Fibroblast of peridontal ligament (primary cell): ENCODE measurements at regions not wholly inside any gene's neighbourhood (a gene's known extent, or its start where the extent isn't known, plus 50 kb on each side); places are given as distances from the start of the nearest gene placed in this dataset.

ENCODE experiments used
- DNase-seq: peaks from one replicate; pipeline ENCODE4 v3.0.0-alpha.2; 2010; ENCODE audit errors: extremely low read depth

GRCh38 chr22:27114186-27114585 lies 456.8 kb downstream of the MIAT start:
- no peak for DNase-seq

- no peak for DNase-seq
Observed at GRCh38 chr22:27115410-27115809, 458.0 kb downstream of the MIAT start.

- DNase-seq: peak; percentile 29
Observed at GRCh38 chr22:27115816-27116256, 458.4 kb downstream of the MIAT start.

GRCh38 chr22:27116312-27117086 lies 459.1 kb downstream of the MIAT start:
- DNase-seq: no peak

GRCh38 chr22:27120036-27120435 lies 462.6 kb downstream of the MIAT start:
- no peak for DNase-seq

GRCh38 chr22:27122574-27122973 lies 465.2 kb downstream of the MIAT start:
- no peak for DNase-seq

GRCh38 chr22:27123880-27124279 lies 466.5 kb downstream of the MIAT start:
- DNase-seq: no peak

- DNase-seq: no peak
Observed at GRCh38 chr22:27124351-27124966, 467.1 kb downstream of the MIAT start.

GRCh38 chr22:27125539-27125938 lies 468.2 kb downstream of the MIAT start:
- DNase-seq: no peak

- DNase-seq: no peak
Observed at GRCh38 chr22:27127911-27128310, 470.5 kb downstream of the MIAT start.

GRCh38 chr22:27128461-27129085 lies 471.2 kb downstream of the MIAT start:
- peak; percentile 51 for DNase-seq

- DNase-seq: peak; percentile 63
Observed at GRCh38 chr22:27129266-27129665, 471.9 kb downstream of the MIAT start.

GRCh38 chr22:27130906-27131305 lies 473.5 kb downstream of the MIAT start:
- DNase-seq: no peak

- no peak for DNase-seq
Observed at GRCh38 chr22:27131346-27131745, 474.0 kb downstream of the MIAT start.

- no peak for DNase-seq
Observed at GRCh38 chr22:27132400-27132799, 475.0 kb downstream of the MIAT start.

GRCh38 chr22:27133019-27133431 lies 475.6 kb downstream of the MIAT start:
- DNase-seq: no peak

GRCh38 chr22:27133681-27134314 lies 476.4 kb downstream of the MIAT start:
- DNase-seq: no peak

GRCh38 chr22:27134315-27134701 lies 476.9 kb downstream of the MIAT start:
- peak; percentile 81 for DNase-seq

GRCh38 chr22:27135031-27135981 lies 477.9 kb downstream of the MIAT start:
- DNase-seq: peak; percentile 57

GRCh38 chr22:27136596-27136995 lies 479.2 kb downstream of the MIAT start:
- no peak for DNase-seq

- DNase-seq: no peak
Observed at GRCh38 chr22:27137871-27138337, 480.5 kb downstream of the MIAT start.
